ENCODE measurements at regions not wholly inside any gene's neighbourhood (a gene's known extent, or its start where the extent isn't known, plus 50 kb on each side); places are given as distances from the start of the nearest gene placed in this dataset.

GRCh38 chr14:65906948-65907347 lies 494.4 kb downstream of the FUT8 start:
- H3K4me1 Mint-ChIP-seq (ENCODE audit: low read depth) = peaks cover 20% of the 10 kb centered on the region
- H3K36me3 Mint-ChIP-seq (ENCODE audit: low read depth) = peaks cover 5% of the 10 kb centered on the region
- no peak for DNase-seq (ENCODE audit: low spot score)
- H3K27me3 Mint-ChIP-seq (ENCODE audit: low read depth) = peaks cover 19% of the 10 kb centered on the region
- H3K4me3 Mint-ChIP-seq = no peak overlapping the region
- H3K27ac Mint-ChIP-seq = no peak overlapping the region
- peaks cover 9% of the 10 kb centered on the region for H3K9me3 Mint-ChIP-seq

GRCh38 chr14:65910108-65910786 lies 497.7 kb downstream of the FUT8 start:
- peaks cover 40% of the 10 kb centered on the region for H3K4me1 Mint-ChIP-seq (ENCODE audit: low read depth)
- H3K27ac Mint-ChIP-seq = no peak overlapping the region
- DNase-seq (ENCODE audit: low spot score) = no peak
- peaks cover 14% of the 10 kb centered on the region for H3K36me3 Mint-ChIP-seq (ENCODE audit: low read depth)
- peaks cover 22% of the 10 kb centered on the region for H3K27me3 Mint-ChIP-seq (ENCODE audit: low read depth)
- H3K9me3 Mint-ChIP-seq = peaks cover 14% of the 10 kb centered on the region
- no peak overlapping the region for H3K4me3 Mint-ChIP-seq

GRCh38 chr14:65915125-65915524 lies 502.6 kb downstream of the FUT8 start:
- Mint-ChIP-seq H3K9me3 (peaks cover 28% of the 10 kb centered on the region), H3K4me1 (ENCODE audit: low read depth) (peaks cover 58% of the 10 kb centered on the region), H3K36me3 (ENCODE audit: low read depth) (peaks cover 34% of the 10 kb centered on the region), H3K4me3 (peak overlapping the region; percentile 5), H3K27ac (peak overlapping the region; percentile 4), H3K27me3 (ENCODE audit: low read depth) (peaks cover 9% of the 10 kb centered on the region)
- no peak for DNase-seq (ENCODE audit: low spot score)

- no peak for DNase-seq (ENCODE audit: low spot score)
- Mint-ChIP-seq H3K4me1 (ENCODE audit: low read depth) (peaks cover 56% of the 10 kb centered on the region), H3K9me3 (peaks cover 28% of the 10 kb centered on the region), H3K27me3 (ENCODE audit: low read depth) (peaks cover 13% of the 10 kb centered on the region), H3K27ac (no peak overlapping the region), H3K4me3 (no peak overlapping the region), H3K36me3 (ENCODE audit: low read depth) (peaks cover 34% of the 10 kb centered on the region)
Measured at GRCh38 chr14:65916055-65916454, 503.5 kb downstream of the FUT8 start.

- Mint-ChIP-seq H3K27ac (no peak overlapping the region), H3K27me3 (ENCODE audit: low read depth) (peaks cover 9% of the 10 kb centered on the region), H3K4me1 (ENCODE audit: low read depth) (peaks cover 43% of the 10 kb centered on the region), H3K9me3 (peaks cover 18% of the 10 kb centered on the region), H3K36me3 (ENCODE audit: low read depth) (peaks cover 25% of the 10 kb centered on the region), H3K4me3 (no peak overlapping the region)
- DNase-seq (ENCODE audit: low spot score) = no peak
Measured at GRCh38 chr14:65920996-65921395, 508.5 kb downstream of the FUT8 start.

- Mint-ChIP-seq H3K27ac (no peak overlapping the region), H3K27me3 (ENCODE audit: low read depth) (peaks cover 9% of the 10 kb centered on the region), H3K4me3 (no peak overlapping the region), H3K9me3 (peaks cover 14% of the 10 kb centered on the region), H3K36me3 (ENCODE audit: low read depth) (peaks cover 20% of the 10 kb centered on the region), H3K4me1 (ENCODE audit: low read depth) (peaks cover 46% of the 10 kb centered on the region)
- no peak for DNase-seq (ENCODE audit: low spot score)
Measured at GRCh38 chr14:65922142-65922541, 509.6 kb downstream of the FUT8 start.

GRCh38 chr14:65926504-65926903 lies 514.0 kb downstream of the FUT8 start:
- Mint-ChIP-seq H3K27me3 (ENCODE audit: low read depth) (no peaks in the 10 kb centered on the region), H3K36me3 (ENCODE audit: low read depth) (peaks cover 18% of the 10 kb centered on the region), H3K4me1 (ENCODE audit: low read depth) (peaks cover 58% of the 10 kb centered on the region), H3K9me3 (peaks cover 14% of the 10 kb centered on the region), H3K27ac (peak overlapping the region; percentile 93), H3K4me3 (peak overlapping the region; percentile 80)
- no peak for DNase-seq (ENCODE audit: low spot score)

- no peaks in the 10 kb centered on the region for H3K27me3 Mint-ChIP-seq (ENCODE audit: low read depth)
- H3K9me3 Mint-ChIP-seq = peaks cover 14% of the 10 kb centered on the region
- H3K4me3 Mint-ChIP-seq = peak overlapping the region; percentile 80
- H3K4me1 Mint-ChIP-seq (ENCODE audit: low read depth) = peaks cover 60% of the 10 kb centered on the region
- H3K27ac Mint-ChIP-seq = peak overlapping the region; percentile 93
- no peak for DNase-seq (ENCODE audit: low spot score)
- H3K36me3 Mint-ChIP-seq (ENCODE audit: low read depth) = peaks cover 24% of the 10 kb centered on the region
Measured at GRCh38 chr14:65926935-65927700, 514.6 kb downstream of the FUT8 start.

- Mint-ChIP-seq H3K4me3 (peak overlapping the region; percentile 80), H3K27me3 (ENCODE audit: low read depth) (no peaks in the 10 kb centered on the region), H3K36me3 (ENCODE audit: low read depth) (peaks cover 29% of the 10 kb centered on the region), H3K4me1 (ENCODE audit: low read depth) (peaks cover 62% of the 10 kb centered on the region), H3K27ac (peak overlapping the region; percentile 93), H3K9me3 (peaks cover 17% of the 10 kb centered on the region)
- peak; percentile 84 for DNase-seq (ENCODE audit: low spot score)
Measured at GRCh38 chr14:65927931-65928356, 515.4 kb downstream of the FUT8 start.

GRCh38 chr14:65928995-65929394 lies 516.5 kb downstream of the FUT8 start:
- Mint-ChIP-seq H3K4me3 (peak overlapping the region; percentile 80), H3K9me3 (peaks cover 22% of the 10 kb centered on the region), H3K27ac (peak overlapping the region; percentile 93), H3K4me1 (ENCODE audit: low read depth) (peaks cover 69% of the 10 kb centered on the region), H3K27me3 (ENCODE audit: low read depth) (no peaks in the 10 kb centered on the region), H3K36me3 (ENCODE audit: low read depth) (peaks cover 37% of the 10 kb centered on the region)
- DNase-seq (ENCODE audit: low spot score) = no peak

- H3K4me1 Mint-ChIP-seq (ENCODE audit: low read depth) = peaks cover 61% of the 10 kb centered on the region
- no peaks in the 10 kb centered on the region for H3K27me3 Mint-ChIP-seq (ENCODE audit: low read depth)
- peaks cover 53% of the 10 kb centered on the region for H3K36me3 Mint-ChIP-seq (ENCODE audit: low read depth)
- no peak for DNase-seq (ENCODE audit: low spot score)
- no peak overlapping the region for H3K4me3 Mint-ChIP-seq
- H3K27ac Mint-ChIP-seq = no peak overlapping the region
- H3K9me3 Mint-ChIP-seq = peaks cover 45% of the 10 kb centered on the region
Measured at GRCh38 chr14:65933400-65934069, 521.0 kb downstream of the FUT8 start.

GRCh38 chr14:65934070-65934435 lies 521.5 kb downstream of the FUT8 start:
- H3K4me1 Mint-ChIP-seq (ENCODE audit: low read depth) = peaks cover 61% of the 10 kb centered on the region
- H3K27me3 Mint-ChIP-seq (ENCODE audit: low read depth) = no peaks in the 10 kb centered on the region
- DNase-seq (ENCODE audit: low spot score) = no peak
- no peak overlapping the region for H3K4me3 Mint-ChIP-seq
- peaks cover 52% of the 10 kb centered on the region for H3K36me3 Mint-ChIP-seq (ENCODE audit: low read depth)
- H3K9me3 Mint-ChIP-seq = peaks cover 47% of the 10 kb centered on the region
- no peak overlapping the region for H3K27ac Mint-ChIP-seq

GRCh38 chr14:65936342-65936975 lies 523.9 kb downstream of the FUT8 start:
- peaks cover 67% of the 10 kb centered on the region for H3K4me1 Mint-ChIP-seq (ENCODE audit: low read depth)
- H3K27me3 Mint-ChIP-seq (ENCODE audit: low read depth) = no peaks in the 10 kb centered on the region
- DNase-seq (ENCODE audit: low spot score) = no peak
- H3K4me3 Mint-ChIP-seq = peak overlapping the region; percentile 17
- H3K36me3 Mint-ChIP-seq (ENCODE audit: low read depth) = peaks cover 49% of the 10 kb centered on the region
- peaks cover 47% of the 10 kb centered on the region for H3K9me3 Mint-ChIP-seq
- peak overlapping the region; percentile 85 for H3K27ac Mint-ChIP-seq
